CD4-positive, alpha-beta memory T cell (primary cell): ENCODE measurements at regions not wholly inside any gene's neighbourhood (a gene's known extent, or its start where the extent isn't known, plus 50 kb on each side); places are given as distances from the start of the nearest gene placed in this dataset.

ENCODE experiments used
- CTCF ChIA-PET: fragments of 350-600 bp; sonication (Branson Sonifier 250); formaldehyde crosslinking; loops from one replicate; lab custom pipeline; 2021; ENCODE audit warnings: inconsistent platforms; ENCODE audit not compliant: partially characterized antibody; lab: Charles Lee
- POLR2A ChIA-PET: fragments of 350-600 bp; sonication (Branson Sonifier 250); formaldehyde crosslinking; loops from one replicate; lab custom pipeline; 2021; ENCODE audit not compliant: partially characterized antibody; lab: Charles Lee
- DNase-seq, 5 donors: peaks; one replicate each; pipeline versions ENCODE4 v3.0.0 to v3.0.0-alpha.2; 2020 to 2022; ENCODE audit warnings: mixed read lengths in 1 of 5
- H3K27ac ChIP-seq: one replicate; pipeline ENCODE4 v1.7.0; 2013; ENCODE audit warnings: low read depth, low read length
- H3K27me3 ChIP-seq: 2 replicates; pipeline ENCODE4 v1.7.0; 2013; ENCODE audit warnings: mild to moderate bottlenecking, low read length, moderate library complexity; ENCODE audit not compliant: insufficient read depth
- H3K36me3 ChIP-seq: 2 replicates; pipeline ENCODE4 v1.7.0; 2013; ENCODE audit warnings: mild to moderate bottlenecking, low read length, moderate library complexity; ENCODE audit not compliant: insufficient read depth
- H3K4me1 ChIP-seq: 2 replicates; pipeline ENCODE4 v1.7.0; 2013; ENCODE audit warnings: mild to moderate bottlenecking, low read length, moderate library complexity; ENCODE audit not compliant: insufficient read depth
- H3K4me3 ChIP-seq, 2 donors: one replicate each; pipeline ENCODE4 v1.7.0; 2013; ENCODE audit warnings: low read length in 2 of 2, mild to moderate bottlenecking in 1 of 2
- H3K9me3 ChIP-seq, 2 donors: one replicate each; pipeline ENCODE4 v1.7.0; 2013; ENCODE audit warnings: low read length in 2 of 2, control low read depth in 1 of 2; ENCODE audit not compliant: control insufficient read depth in 1 of 2
- H3K27ac Mint-ChIP-seq, 7 donors: one replicate each; pipeline ENCODE4 v1.8.0; 2020 to 2021; ENCODE audit warnings: mixed read lengths in 7 of 7, mild to moderate bottlenecking in 6 of 7, inconsistent platforms in 3 of 7, moderate library complexity in 3 of 7
- H3K27me3 Mint-ChIP-seq, 2 donors: one replicate each; pipeline ENCODE4 v1.8.0; 2020 to 2021; ENCODE audit warnings: mixed read lengths in 2 of 2
- H3K36me3 Mint-ChIP-seq, 2 donors: one replicate each; pipeline ENCODE4 v1.8.0; 2020 to 2021; ENCODE audit warnings: mixed read lengths in 2 of 2, inconsistent platforms in 1 of 2, mild to moderate bottlenecking in 1 of 2
- H3K4me1 Mint-ChIP-seq, 4 donors: one replicate each; pipeline ENCODE4 v1.8.0; 2020 to 2021; ENCODE audit warnings: mixed read lengths in 4 of 4, mild to moderate bottlenecking in 1 of 4
- H3K4me3 Mint-ChIP-seq, 8 donors: one replicate each; pipeline ENCODE4 v1.8.0; 2020 to 2021; ENCODE audit warnings: mixed read lengths in 8 of 8, mild to moderate bottlenecking in 7 of 8, moderate library complexity in 6 of 8, inconsistent platforms in 3 of 8
- H3K9me3 Mint-ChIP-seq, 8 donors: one replicate each; pipeline ENCODE4 v1.8.0; 2020 to 2021; ENCODE audit warnings: mixed read lengths in 8 of 8, mild to moderate bottlenecking in 5 of 8, inconsistent platforms in 3 of 8, moderate library complexity in 1 of 8
- intact Hi-C: fragments of 100-400 bp; cut with micrococcal nuclease; formaldehyde crosslinking; loops from one replicate; pipeline ENCODE4 v1.15.1; 2023

DNA sequence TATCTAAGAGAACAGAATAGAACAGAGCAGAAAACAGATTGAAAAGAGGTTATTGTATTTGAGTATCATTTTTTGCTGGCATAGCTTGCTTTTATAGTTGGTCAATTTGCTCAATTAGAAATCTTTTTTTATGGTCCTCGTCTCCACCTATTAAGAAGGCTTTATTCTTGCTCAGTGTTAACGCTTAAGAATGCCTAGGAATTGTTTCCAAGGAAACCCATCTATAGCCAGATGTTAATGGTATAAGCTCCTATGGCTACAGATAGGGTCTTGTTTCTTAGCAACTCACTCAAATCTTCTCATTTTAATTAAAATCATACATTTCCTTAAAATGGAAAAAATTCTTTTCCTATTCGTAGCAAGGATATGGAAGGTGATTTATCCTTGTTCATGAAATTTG, 392.3 kb downstream of the TMEM135 start:
- Mint-ChIP-seq H3K36me3 (no peaks in the 10 kb centered on the region), H3K27ac (no peak overlapping the region), H3K4me3 (no peak overlapping the region), H3K9me3 (no peaks in the 10 kb centered on the region), H3K27me3 (no peaks in the 10 kb centered on the region), H3K4me1 (no peaks in the 10 kb centered on the region)
- Histone ChIP-seq H3K36me3 (no peaks in the 10 kb centered on the region), H3K27me3 (no peaks in the 10 kb centered on the region), H3K4me3 (no peak overlapping the region), H3K9me3 (no peaks in the 10 kb centered on the region), H3K27ac (no peak overlapping the region), H3K4me1 (no peaks in the 10 kb centered on the region)
- DNase-seq: no peak
- intact Hi-C loops: no loop called here
- POLR2A ChIA-PET: no interaction called here
- CTCF ChIA-PET: interaction anchor here (4.4 kb wide), 1 partner anchor 9 kb away, joined by 36 read pairs; no protein-coding TSS in a partner anchor

DNA sequence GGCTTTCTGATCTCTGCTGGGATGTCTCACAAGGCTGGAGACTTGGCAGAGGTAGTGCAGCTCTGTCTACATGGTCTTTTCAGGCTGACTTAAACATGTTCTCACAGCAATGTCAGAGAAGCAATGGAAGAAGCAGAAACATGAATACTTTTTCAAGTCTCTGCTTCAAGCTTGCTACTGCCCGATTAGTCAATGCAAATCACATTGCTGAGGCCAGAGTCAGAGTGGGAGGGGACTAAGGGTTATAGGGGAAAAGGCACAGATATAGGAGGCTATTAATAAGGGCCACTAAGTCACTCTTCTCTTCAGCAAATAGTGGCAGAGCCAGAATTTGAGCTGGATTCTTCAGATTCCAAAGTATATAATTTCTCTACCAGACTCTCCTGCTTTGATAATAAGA, 390.5 kb downstream of the TMEM135 start:
- no peaks in the 10 kb centered on the region for H3K36me3 ChIP-seq
- CTCF ChIA-PET: interaction anchor here (0.6 to 1.1 kb wide), 4 partner anchors 9 to 484 kb away, joined by 3 to 4 read pairs (median 4); no protein-coding TSS in a partner anchor
- POLR2A ChIA-PET: interaction anchor here (0.6 kb wide), 1 partner anchor 234 kb away, joined by 3 read pairs; no protein-coding TSS in a partner anchor
- no peaks in the 10 kb centered on the region for H3K27me3 ChIP-seq
- Mint-ChIP-seq H3K27ac (no peak overlapping the region), H3K9me3 (no peaks in the 10 kb centered on the region), H3K4me3 (no peak overlapping the region), H3K27me3 (no peaks in the 10 kb centered on the region), H3K4me1 (no peaks in the 10 kb centered on the region), H3K36me3 (no peaks in the 10 kb centered on the region)
- H3K4me1 ChIP-seq: no peaks in the 10 kb centered on the region
- DNase-seq: no peak
- intact Hi-C loops: no loop called here
- H3K4me3 ChIP-seq: no peak overlapping the region
- no peak overlapping the region for H3K27ac ChIP-seq
- H3K9me3 ChIP-seq: no peaks in the 10 kb centered on the region

DNA sequence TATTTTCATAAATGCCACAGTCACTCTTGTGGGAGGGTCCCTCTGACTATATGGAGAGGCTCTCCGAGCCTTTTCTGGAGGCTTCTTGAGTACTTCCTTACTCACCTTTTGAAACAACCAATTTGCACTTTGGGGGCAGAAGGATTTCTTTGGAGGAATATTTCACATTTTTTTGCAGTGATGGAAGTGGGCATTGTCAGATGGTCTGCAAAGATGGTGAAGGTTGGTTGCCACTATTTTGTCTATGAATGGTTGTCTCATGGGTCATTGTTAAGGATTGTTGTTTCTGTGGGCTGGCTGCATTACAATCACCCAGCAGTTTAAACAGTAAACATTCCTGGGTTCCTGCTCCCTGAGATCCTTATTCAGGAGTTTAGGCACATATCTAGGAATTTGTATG, 388.2 kb downstream of the TMEM135 start:
- H3K9me3 Mint-ChIP-seq: no peaks in the 10 kb centered on the region
- Histone ChIP-seq H3K9me3 (no peaks in the 10 kb centered on the region), H3K4me1 (no peaks in the 10 kb centered on the region), H3K4me3 (no peak overlapping the region), H3K27me3 (no peaks in the 10 kb centered on the region), H3K27ac (no peak overlapping the region), H3K36me3 (no peaks in the 10 kb centered on the region)
- no peak overlapping the region for H3K4me3 Mint-ChIP-seq
- no peak for DNase-seq
- intact Hi-C loops: no loop called here
- H3K27ac Mint-ChIP-seq: no peak overlapping the region
- ChIA-PET POLR2A (no interaction called here), CTCF (no interaction called here)
- H3K27me3 Mint-ChIP-seq: peaks cover 0 to 4% of the 10 kb centered on the region in 2 donors
- no peaks in the 10 kb centered on the region for H3K4me1 Mint-ChIP-seq
- H3K36me3 Mint-ChIP-seq: no peaks in the 10 kb centered on the region

DNA sequence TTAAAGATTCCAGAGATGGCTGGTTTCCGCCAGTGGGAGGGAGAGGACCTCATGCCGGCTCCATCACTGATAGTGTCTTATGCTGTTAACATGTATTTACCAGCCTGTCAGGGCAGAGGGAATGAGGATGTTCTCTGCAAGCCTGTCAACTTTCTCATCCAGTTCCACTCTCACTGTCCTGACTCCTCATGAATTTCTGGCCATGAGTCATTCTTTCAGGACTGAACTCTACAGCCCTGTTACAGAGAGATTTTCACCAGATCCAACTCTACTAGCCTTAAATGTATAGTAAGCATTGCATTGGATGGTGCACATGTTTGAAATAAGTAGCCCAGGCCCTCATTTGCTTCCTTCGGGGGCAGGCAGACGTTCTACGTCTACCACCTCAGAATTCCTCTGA, 387.7 kb downstream of the TMEM135 start:
- Histone ChIP-seq H3K27ac (no peak overlapping the region), H3K27me3 (no peaks in the 10 kb centered on the region), H3K4me3 (no peak overlapping the region), H3K36me3 (no peaks in the 10 kb centered on the region), H3K4me1 (no peaks in the 10 kb centered on the region), H3K9me3 (no peaks in the 10 kb centered on the region)
- intact Hi-C loops: no loop called here
- H3K4me3 Mint-ChIP-seq: no peak overlapping the region
- ChIA-PET POLR2A (no interaction called here), CTCF (interaction anchor here (6.3 kb wide), 1 partner anchor 71 kb away, joined by 85 read pairs; no protein-coding TSS in a partner anchor)
- H3K27ac Mint-ChIP-seq: no peak overlapping the region
- H3K9me3 Mint-ChIP-seq: no peaks in the 10 kb centered on the region
- no peak for DNase-seq
- no peaks in the 10 kb centered on the region for H3K36me3 Mint-ChIP-seq
- H3K27me3 Mint-ChIP-seq: peaks cover 0 to 4% of the 10 kb centered on the region in 2 donors
- H3K4me1 Mint-ChIP-seq: no peaks in the 10 kb centered on the region

DNA sequence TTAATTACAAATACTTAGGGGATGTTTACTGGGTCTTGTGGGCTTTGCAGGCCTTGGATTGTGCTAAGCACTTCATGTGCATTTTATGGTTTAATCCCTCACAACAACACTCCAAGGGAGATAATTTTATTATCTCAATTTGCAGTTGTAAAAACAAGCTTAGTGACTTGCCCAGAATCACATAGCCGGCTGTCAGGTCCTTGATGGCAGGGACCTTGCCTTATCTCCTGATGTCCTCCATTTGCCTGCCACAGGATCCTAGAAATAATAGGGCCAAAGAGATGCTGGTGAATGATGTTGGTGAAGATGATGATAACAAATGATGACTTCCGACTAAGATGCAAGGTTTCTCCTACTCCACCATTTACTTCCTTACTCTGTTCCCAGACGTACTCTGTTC, 385.4 kb downstream of the TMEM135 start:
- no peak overlapping the region for H3K27ac ChIP-seq
- no peaks in the 10 kb centered on the region for H3K4me1 ChIP-seq
- no peaks in the 10 kb centered on the region for H3K36me3 Mint-ChIP-seq
- no peak overlapping the region for H3K4me3 Mint-ChIP-seq
- H3K4me3 ChIP-seq: no peak overlapping the region
- no peak overlapping the region for H3K27ac Mint-ChIP-seq
- intact Hi-C loops: no loop called here
- H3K36me3 ChIP-seq: no peaks in the 10 kb centered on the region
- ChIA-PET CTCF (interaction anchor here (1.4 to 6.3 kb wide), 5 partner anchors 9 to 484 kb away, joined by 3 to 85 read pairs (median 21); no protein-coding TSS in a partner anchor), POLR2A (no interaction called here)
- H3K27me3 ChIP-seq: no peaks in the 10 kb centered on the region
- no peak for DNase-seq
- H3K4me1 Mint-ChIP-seq: no peaks in the 10 kb centered on the region
- H3K27me3 Mint-ChIP-seq: peaks cover 0 to 4% of the 10 kb centered on the region in 2 donors
- no peaks in the 10 kb centered on the region for H3K9me3 ChIP-seq
- H3K9me3 Mint-ChIP-seq: no peaks in the 10 kb centered on the region

DNA sequence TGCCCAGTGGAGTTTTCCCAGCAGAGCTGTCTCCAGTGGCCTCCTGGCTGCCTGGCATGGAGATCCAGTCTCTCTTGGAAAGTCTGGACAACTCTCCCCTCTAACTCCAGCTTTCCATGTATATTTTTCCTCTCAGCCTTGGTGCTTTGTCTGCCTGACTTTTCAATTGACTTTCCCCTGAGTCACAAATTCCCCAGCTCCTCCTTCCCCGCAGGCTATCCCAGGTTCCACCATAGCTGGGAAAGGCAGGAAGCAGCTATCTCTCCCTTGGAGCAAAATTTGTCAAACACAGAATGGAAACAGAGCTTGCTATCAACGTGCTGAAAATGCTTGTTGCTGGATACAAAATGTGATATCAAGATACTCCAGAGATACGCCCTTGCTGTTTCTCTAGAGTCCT, 384.8 kb downstream of the TMEM135 start:
- Histone ChIP-seq H3K4me3 (no peak overlapping the region), H3K27ac (no peak overlapping the region), H3K4me1 (no peaks in the 10 kb centered on the region), H3K9me3 (no peaks in the 10 kb centered on the region), H3K27me3 (no peaks in the 10 kb centered on the region), H3K36me3 (no peaks in the 10 kb centered on the region)
- CTCF ChIA-PET: interaction anchor here (1.4 to 6.3 kb wide), 7 partner anchors 10 to 490 kb away, joined by 3 to 85 read pairs (median 4); no protein-coding TSS in a partner anchor
- intact Hi-C loops: no loop called here
- Mint-ChIP-seq H3K4me1 (no peaks in the 10 kb centered on the region), H3K9me3 (no peaks in the 10 kb centered on the region), H3K27ac (no peak overlapping the region), H3K4me3 (no peak overlapping the region), H3K27me3 (peaks cover 0 to 4% of the 10 kb centered on the region in 2 donors), H3K36me3 (no peaks in the 10 kb centered on the region)
- no peak for DNase-seq
- POLR2A ChIA-PET: no interaction called here

DNA sequence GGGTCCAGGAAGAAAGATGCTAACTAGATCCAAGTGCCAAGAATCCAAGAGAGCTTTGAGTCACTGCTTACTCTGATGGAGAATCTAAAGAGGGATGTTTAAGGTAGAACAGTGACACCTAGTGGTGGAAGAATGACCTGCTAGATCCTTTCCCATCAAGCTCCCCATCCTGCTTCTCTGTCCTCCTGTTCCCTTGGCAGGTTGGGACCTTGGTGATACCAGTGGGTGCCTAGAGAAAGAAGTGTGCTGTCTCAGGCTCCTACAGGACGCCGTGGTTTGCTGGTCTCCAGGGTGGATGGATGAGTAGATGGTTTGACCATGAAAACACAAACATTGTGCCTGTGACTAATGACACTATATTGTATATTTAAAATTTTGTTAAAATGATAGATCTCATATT, 383.7 kb downstream of the TMEM135 start:
- ChIA-PET POLR2A (no interaction called here), CTCF (interaction anchor here (0.6 to 6.3 kb wide), 20 partner anchors 9 to 1131 kb away, joined by 3 to 85 read pairs (median 4); no protein-coding TSS in a partner anchor)
- no peak overlapping the region for H3K4me3 ChIP-seq
- H3K27ac Mint-ChIP-seq: no peak overlapping the region
- no peaks in the 10 kb centered on the region for H3K36me3 ChIP-seq
- no peaks in the 10 kb centered on the region for H3K4me1 Mint-ChIP-seq
- H3K27me3 ChIP-seq: no peaks in the 10 kb centered on the region
- no peaks in the 10 kb centered on the region for H3K36me3 Mint-ChIP-seq
- intact Hi-C loops: loop anchor here (1.0 to 2.0 kb wide), 2 partner anchors 69 to 551 kb away; no protein-coding TSS in a partner anchor
- no peaks in the 10 kb centered on the region for H3K9me3 ChIP-seq
- no peak overlapping the region for H3K27ac ChIP-seq
- no peaks in the 10 kb centered on the region for H3K9me3 Mint-ChIP-seq
- H3K4me3 Mint-ChIP-seq: no peak overlapping the region
- H3K4me1 ChIP-seq: no peaks in the 10 kb centered on the region
- peak in 4 of 5 donors; percentile 21 to 38 (median 34) for DNase-seq
- H3K27me3 Mint-ChIP-seq: peaks cover 0 to 4% of the 10 kb centered on the region in 2 donors
